ENCODE measurements at regions not wholly inside any gene's neighbourhood (a gene's known extent, or its start where the extent isn't known, plus 50 kb on each side); places are given as distances from the start of the nearest gene placed in this dataset.

- TF ChIP-seq ZNF8 (CRISPR knock-in tag; IDR thresholded peaks at IDR 0.05) (no peak), GLIS3 (CRISPR knock-in tag; IDR thresholded peaks at IDR 0.05) (no peak), POU6F1 (CRISPR knock-in tag; IDR thresholded peaks at IDR 0.05; ENCODE audit: borderline replicate concordance, low read depth) (no peak), ZNF70 (CRISPR knock-in tag; IDR thresholded peaks at IDR 0.05) (no peak), ZFP3 (CRISPR knock-in tag; IDR thresholded peaks at IDR 0.05) (no peak), RARB (CRISPR knock-in tag; IDR thresholded peaks at IDR 0.05) (no peak), SNAI2 (CRISPR knock-in tag; IDR thresholded peaks at IDR 0.05) (no peak), CSRNP3 (CRISPR knock-in tag; IDR thresholded peaks at IDR 0.05) (no peak), CREB5 (CRISPR knock-in tag; IDR thresholded peaks at IDR 0.05; ENCODE audit: low read depth) (no peak), ARNTL (CRISPR knock-in tag; IDR thresholded peaks at IDR 0.05; ENCODE audit: borderline replicate concordance, low read depth) (no peak), ESRRG (CRISPR knock-in tag; IDR thresholded peaks at IDR 0.05) (no peak), TOX (CRISPR knock-in tag; IDR thresholded peaks at IDR 0.05; ENCODE audit: borderline replicate concordance) (no peak), ISL1 (CRISPR knock-in tag; IDR thresholded peaks at IDR 0.05) (no peak)
- TF ChIP-seq, protein P1, sequence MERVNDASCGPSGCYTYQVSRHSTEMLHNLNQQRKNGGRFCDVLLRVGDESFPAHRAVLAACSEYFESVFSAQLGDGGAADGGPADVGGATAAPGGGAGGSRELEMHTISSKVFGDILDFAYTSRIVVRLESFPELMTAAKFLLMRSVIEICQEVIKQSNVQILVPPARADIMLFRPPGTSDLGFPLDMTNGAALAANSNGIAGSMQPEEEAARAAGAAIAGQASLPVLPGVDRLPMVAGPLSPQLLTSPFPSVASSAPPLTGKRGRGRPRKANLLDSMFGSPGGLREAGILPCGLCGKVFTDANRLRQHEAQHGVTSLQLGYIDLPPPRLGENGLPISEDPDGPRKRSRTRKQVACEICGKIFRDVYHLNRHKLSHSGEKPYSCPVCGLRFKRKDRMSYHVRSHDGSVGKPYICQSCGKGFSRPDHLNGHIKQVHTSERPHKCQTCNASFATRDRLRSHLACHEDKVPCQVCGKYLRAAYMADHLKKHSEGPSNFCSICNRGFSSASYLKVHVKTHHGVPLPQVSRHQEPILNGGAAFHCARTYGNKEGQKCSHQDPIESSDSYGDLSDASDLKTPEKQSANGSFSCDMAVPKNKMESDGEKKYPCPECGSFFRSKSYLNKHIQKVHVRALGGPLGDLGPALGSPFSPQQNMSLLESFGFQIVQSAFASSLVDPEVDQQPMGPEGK (CRISPR knock-in tag; IDR thresholded peaks at IDR 0.05; ENCODE audit: borderline replicate concordance): no peak
- no peak for ATAC-seq
Measured at GRCh38 chr15:79168922-79169456, 78.4 kb upstream of the RASGRF1 start.

- no peak for ATAC-seq
- no peak for TF ChIP-seq PPARA (CRISPR knock-in tag; IDR thresholded peaks at IDR 0.05; ENCODE audit: borderline replicate concordance)
- TF ChIP-seq ZFP3 (CRISPR knock-in tag; IDR thresholded peaks at IDR 0.05): no peak
- no peak for TF ChIP-seq ZC3H10 (CRISPR knock-in tag; IDR thresholded peaks at IDR 0.05)
- TF ChIP-seq, protein P1 (CRISPR knock-in tag; IDR thresholded peaks at IDR 0.05; ENCODE audit: borderline replicate concordance): no peak
- TF ChIP-seq CSDC2 (CRISPR knock-in tag; IDR thresholded peaks at IDR 0.05): no peak
- no peak for TF ChIP-seq ISL1 (CRISPR knock-in tag; IDR thresholded peaks at IDR 0.05)
- TF ChIP-seq BACH2 (CRISPR knock-in tag; IDR thresholded peaks at IDR 0.05; ENCODE audit: borderline replicate concordance): no peak
- no peak for TF ChIP-seq ZFP30 (CRISPR knock-in tag; IDR thresholded peaks at IDR 0.05)
- no peak for TF ChIP-seq ESRRG (CRISPR knock-in tag; IDR thresholded peaks at IDR 0.05)
- TF ChIP-seq ARNTL (CRISPR knock-in tag; IDR thresholded peaks at IDR 0.05; ENCODE audit: borderline replicate concordance, low read depth): no peak
- TF ChIP-seq OSR1 (CRISPR knock-in tag; IDR thresholded peaks at IDR 0.05): no peak
- TF ChIP-seq TCF4 (CRISPR knock-in tag; IDR thresholded peaks at IDR 0.05; ENCODE audit: borderline replicate concordance): no peak
Measured at GRCh38 chr15:79167776-79168175, 77.2 kb upstream of the RASGRF1 start.

DNA sequence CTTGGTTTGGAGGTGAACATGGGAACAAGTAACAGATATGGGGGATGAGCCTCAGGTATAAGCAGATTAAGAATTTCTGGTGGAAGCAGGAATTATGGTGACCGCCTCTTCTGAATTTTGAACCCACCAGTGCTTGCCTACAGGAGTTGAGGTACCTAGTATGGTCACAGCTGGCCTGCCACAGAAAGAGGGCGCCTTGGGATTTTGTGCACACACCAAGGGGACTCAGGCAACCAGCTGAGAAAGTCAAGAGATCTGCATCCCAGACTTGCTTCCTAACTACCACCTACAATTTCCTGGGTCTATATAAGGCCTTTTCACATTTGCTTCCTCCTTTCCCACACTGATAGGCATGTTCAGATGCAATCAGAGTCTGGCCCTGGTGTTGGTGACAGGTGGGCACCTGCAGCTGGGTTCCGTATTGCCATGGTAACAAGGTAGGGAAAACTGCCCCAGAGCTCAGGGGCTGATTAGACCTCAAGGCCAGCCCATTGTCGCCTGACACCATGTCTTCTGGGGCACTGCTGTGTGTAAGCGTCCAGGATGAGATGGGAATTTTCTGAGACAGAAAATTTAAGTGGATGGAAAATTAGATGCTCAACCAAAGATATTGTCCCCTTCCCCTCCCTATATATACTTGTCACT lies 75.9 kb upstream of the RASGRF1 start:
- no peak for ATAC-seq
- TF ChIP-seq CSRNP3 (CRISPR knock-in tag; IDR thresholded peaks at IDR 0.05): no peak
- no peak for TF ChIP-seq ISL1 (CRISPR knock-in tag; IDR thresholded peaks at IDR 0.05)
- TF ChIP-seq BACH2 (CRISPR knock-in tag; IDR thresholded peaks at IDR 0.05; ENCODE audit: borderline replicate concordance): no peak
- TF ChIP-seq ZNF8 (CRISPR knock-in tag; IDR thresholded peaks at IDR 0.05): no peak
- TF ChIP-seq ZNF70 (CRISPR knock-in tag; IDR thresholded peaks at IDR 0.05): no peak
- TF ChIP-seq PPARA (CRISPR knock-in tag; IDR thresholded peaks at IDR 0.05; ENCODE audit: borderline replicate concordance): no peak
- no peak for TF ChIP-seq GLIS3 (CRISPR knock-in tag; IDR thresholded peaks at IDR 0.05)
